ENCODE measurements at regions not wholly inside any gene's neighbourhood (a gene's known extent, or its start where the extent isn't known, plus 50 kb on each side); places are given as distances from the start of the nearest gene placed in this dataset.

GRCh38 chr3:6438031-6438430 is 422.9 kb upstream of the GRM7 start:
- H3K9me3 Mint-ChIP-seq: no peaks in the 10 kb centered on the region
- H3K27me3 Mint-ChIP-seq (ENCODE audit: low read depth): peaks cover 6% of the 10 kb centered on the region
- H3K27ac Mint-ChIP-seq: no peak overlapping the region
- H3K4me1 Mint-ChIP-seq: no peaks in the 10 kb centered on the region
- TF ChIP-seq CTCF (IDR thresholded peaks at IDR 0.05; ENCODE audit: unreplicated experiment in 3 of 3): no peak
- no peaks in the 10 kb centered on the region for H3K36me3 Mint-ChIP-seq (ENCODE audit: low read depth)
- no peak overlapping the region for H3K4me3 Mint-ChIP-seq

GRCh38 chr3:6439226-6439625 is 421.7 kb upstream of the GRM7 start:
- Mint-ChIP-seq H3K27me3 (ENCODE audit: low read depth) (peaks cover 6% of the 10 kb centered on the region), H3K27ac (no peak overlapping the region), H3K4me1 (no peaks in the 10 kb centered on the region), H3K9me3 (no peaks in the 10 kb centered on the region), H3K4me3 (no peak overlapping the region), H3K36me3 (ENCODE audit: low read depth) (no peaks in the 10 kb centered on the region)
- no peak for TF ChIP-seq CTCF (IDR thresholded peaks at IDR 0.05; ENCODE audit: unreplicated experiment in 3 of 3)

GRCh38 chr3:6439824-6440223 is 421.1 kb upstream of the GRM7 start:
- no peak for TF ChIP-seq CTCF (IDR thresholded peaks at IDR 0.05; ENCODE audit: unreplicated experiment in 3 of 3)
- Mint-ChIP-seq H3K4me1 (no peaks in the 10 kb centered on the region), H3K9me3 (no peaks in the 10 kb centered on the region), H3K4me3 (no peak overlapping the region), H3K27me3 (ENCODE audit: low read depth) (peaks cover 6% of the 10 kb centered on the region), H3K36me3 (ENCODE audit: low read depth) (no peaks in the 10 kb centered on the region), H3K27ac (no peak overlapping the region)

GRCh38 chr3:6444888-6445658 is 415.8 kb upstream of the GRM7 start:
- no peak overlapping the region for H3K4me3 Mint-ChIP-seq

GRCh38 chr3:6447166-6447801 is 413.6 kb upstream of the GRM7 start:
- H3K4me1 Mint-ChIP-seq: no peaks in the 10 kb centered on the region
- no peaks in the 10 kb centered on the region for H3K27me3 Mint-ChIP-seq (ENCODE audit: low read depth)
- no peak overlapping the region for H3K4me3 Mint-ChIP-seq
- TF ChIP-seq CTCF (IDR thresholded peaks at IDR 0.05; ENCODE audit: unreplicated experiment in 3 of 3): no peak
- no peaks in the 10 kb centered on the region for H3K9me3 Mint-ChIP-seq
- no peaks in the 10 kb centered on the region for H3K36me3 Mint-ChIP-seq (ENCODE audit: low read depth)
- H3K27ac Mint-ChIP-seq: no peak overlapping the region

More at GRCh38 chr3:6444888-6445658, 415.8 kb upstream of the GRM7 start:
- Mint-ChIP-seq H3K27me3 (ENCODE audit: low read depth) (no peaks in the 10 kb centered on the region), H3K9me3 (no peaks in the 10 kb centered on the region), H3K36me3 (ENCODE audit: low read depth) (no peaks in the 10 kb centered on the region), H3K4me1 (no peaks in the 10 kb centered on the region), H3K27ac (no peak overlapping the region)
- TF ChIP-seq CTCF (IDR thresholded peaks at IDR 0.05; ENCODE audit: unreplicated experiment in 3 of 3): no peak

GRCh38 chr3:6448011-6448410 is 412.9 kb upstream of the GRM7 start:
- Mint-ChIP-seq H3K36me3 (ENCODE audit: low read depth) (no peaks in the 10 kb centered on the region), H3K9me3 (no peaks in the 10 kb centered on the region), H3K4me1 (no peaks in the 10 kb centered on the region), H3K4me3 (no peak overlapping the region), H3K27me3 (ENCODE audit: low read depth) (peaks cover 4% of the 10 kb centered on the region), H3K27ac (no peak overlapping the region)
- TF ChIP-seq CTCF (IDR thresholded peaks at IDR 0.05; ENCODE audit: unreplicated experiment in 3 of 3): no peak
